A673 (cell line): ENCODE measurements at regions not wholly inside any gene's neighbourhood (a gene's known extent, or its start where the extent isn't known, plus 50 kb on each side); places are given as distances from the start of the nearest gene placed in this dataset.

ENCODE experiments used
- CTCF ChIP-seq: fragments of 300-800, 200-600 bp; sonication (generic); conservative IDR thresholded peaks from 2 replicates; pipeline ENCODE4 v1.5.1; 2017; ENCODE audit warnings: low read depth, mild to moderate bottlenecking, antibody characterized with exemption, low read length, moderate library complexity, mixed read lengths
- EZH2 ChIP-seq: fragments of 200-600 bp; sonication (generic); IDR thresholded peaks from 2 replicates; pipeline ENCODE4 v1.6.1; 2017; ENCODE audit warnings: borderline replicate concordance, low read depth, mild to moderate bottlenecking, mixed read lengths, antibody characterized with exemption, low read length; ENCODE audit not compliant: poor library complexity, severe bottlenecking

- TF ChIP-seq CTCF = no peak
- no peak for TF ChIP-seq EZH2
These were observed 920.1 kb upstream of the LRRN3 start for GRCh38 chr7:110170841-110171240.
